HG03520 (cell line): ENCODE measurements at regions not wholly inside any gene's neighbourhood (a gene's known extent, or its start where the extent isn't known, plus 50 kb on each side); places are given as distances from the start of the nearest gene placed in this dataset.
"Not testable (repeated sequence)": the region's sequence is repeated elsewhere in the genome, so short reads cannot be mapped to it uniquely, and the experiment has no call there.

Experiments used
- ATAC-seq: cut with Tn5 transposase; IDR thresholded peaks from one replicate; pipeline ENCODE4 v1.9.1; 2021; ENCODE audit warnings: mild to moderate bottlenecking, moderate library complexity; ENCODE audit not compliant: unreplicated experiment

DNA sequence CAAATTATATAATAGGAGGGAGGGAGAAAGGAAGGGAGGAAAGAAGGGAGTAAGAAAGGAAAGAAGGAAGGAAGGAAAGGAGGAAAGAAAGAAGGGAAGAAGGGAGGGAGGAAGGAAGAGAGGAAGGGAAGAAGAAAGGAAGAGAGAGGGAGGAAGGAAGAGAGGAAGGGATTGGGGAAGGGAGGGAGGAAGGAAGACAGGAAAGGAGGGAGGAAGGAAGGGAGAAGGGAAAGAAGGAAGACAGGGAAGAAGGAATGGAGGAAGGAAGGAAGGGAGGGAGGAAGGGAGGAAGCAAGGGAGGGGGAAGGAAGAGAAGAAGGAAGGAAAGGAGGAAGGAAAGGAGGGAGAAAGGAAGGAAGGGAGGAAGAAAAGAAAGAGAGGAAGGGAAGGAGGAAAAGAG lies 660.5 kb downstream of the EPM2A start:
- ATAC-seq = no peak

DNA sequence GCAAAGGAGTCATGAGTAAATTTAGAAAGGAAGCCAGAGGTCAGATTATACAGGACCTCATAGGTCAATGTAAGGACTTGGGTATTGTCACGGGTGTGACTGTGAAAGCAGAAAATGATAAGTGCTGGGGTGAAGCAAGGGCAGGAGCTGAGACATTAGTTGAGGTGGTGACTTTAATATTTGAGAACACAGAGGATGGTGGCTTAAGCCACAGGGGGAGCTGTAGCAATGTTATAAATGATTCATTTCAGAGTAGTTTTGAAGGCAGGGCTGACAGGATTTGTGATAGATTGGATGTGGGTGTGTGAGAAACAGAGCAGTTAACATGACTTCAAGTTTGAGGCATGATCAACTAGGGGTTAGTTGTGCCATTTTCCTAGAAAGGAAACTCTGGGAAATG lies 659.9 kb downstream of the EPM2A start:
- peak; percentile 72 for ATAC-seq

DNA sequence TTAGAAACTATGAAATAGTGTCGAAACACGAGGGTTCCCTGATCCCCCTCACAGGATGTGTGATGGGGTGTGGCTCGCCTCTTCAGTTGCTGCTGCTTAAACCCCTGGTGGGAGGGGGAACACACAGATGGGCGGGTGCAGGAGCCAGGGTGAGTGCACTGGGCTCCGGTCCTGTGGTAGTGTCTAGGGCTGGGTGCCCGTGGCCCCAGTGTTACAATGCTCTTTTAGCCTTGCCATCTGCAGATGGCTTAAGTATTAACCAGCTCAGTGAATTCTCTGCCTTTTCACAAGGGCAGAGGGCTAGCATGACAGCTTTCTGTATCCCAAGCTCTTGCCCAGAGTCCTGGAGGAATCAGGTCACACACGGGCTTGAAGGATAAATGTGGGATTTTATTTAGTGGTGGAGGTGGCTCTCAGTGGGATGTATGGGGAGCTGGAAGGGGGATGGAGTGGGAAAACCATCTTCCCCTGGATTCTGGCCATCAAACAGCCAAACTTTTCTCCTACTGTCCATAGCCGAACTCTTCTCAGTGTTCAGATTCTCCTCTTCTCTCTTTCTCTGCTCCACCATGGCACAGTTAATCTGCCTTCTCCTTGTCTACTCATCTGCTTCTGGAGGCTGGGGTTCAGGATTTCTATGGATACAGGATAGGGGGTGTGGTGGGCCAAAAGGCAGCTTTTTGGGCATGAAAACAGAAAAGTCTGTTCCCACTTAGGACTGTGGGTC lies 659.0 kb downstream of the EPM2A start:
- no peak for ATAC-seq

DNA sequence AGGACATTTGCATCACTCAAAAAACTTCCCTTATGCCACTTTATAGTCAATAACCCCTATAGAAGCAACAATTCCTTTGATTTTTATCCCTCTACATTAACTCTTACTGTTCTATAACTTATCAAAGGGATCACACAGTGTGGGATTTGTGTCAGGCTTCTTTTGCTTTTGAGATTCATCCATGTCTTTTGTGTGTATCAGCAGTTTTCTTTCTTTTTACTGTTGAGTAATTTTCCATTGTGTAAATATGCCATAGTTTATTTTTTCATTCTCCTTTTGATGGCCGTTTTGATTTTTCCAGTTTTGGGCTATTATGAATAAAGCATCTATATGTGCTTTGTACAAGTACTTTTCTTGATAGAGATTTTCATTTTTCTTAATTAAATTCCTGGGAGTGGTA lies 657.9 kb downstream of the EPM2A start:
- no peak for ATAC-seq

DNA sequence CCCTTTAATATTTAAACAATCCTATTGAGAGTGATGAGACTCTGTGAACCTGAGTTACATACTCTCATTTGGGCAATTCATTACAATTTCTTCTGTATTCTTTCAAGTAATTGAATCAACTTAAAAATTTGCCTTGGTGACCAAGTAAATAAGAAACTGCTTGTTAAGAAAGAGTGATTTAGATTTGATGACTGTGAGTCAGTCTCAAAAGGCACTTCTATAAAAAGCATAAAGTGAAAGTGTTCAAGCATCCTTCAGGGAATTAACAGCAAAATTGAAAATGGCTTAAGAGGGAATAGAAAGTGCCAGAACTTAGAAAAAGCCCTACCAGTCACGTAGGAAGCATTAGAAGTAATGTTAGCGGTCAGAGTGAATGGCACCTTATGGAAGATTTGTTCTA lies 654.7 kb downstream of the EPM2A start:
- ATAC-seq = no peak

DNA sequence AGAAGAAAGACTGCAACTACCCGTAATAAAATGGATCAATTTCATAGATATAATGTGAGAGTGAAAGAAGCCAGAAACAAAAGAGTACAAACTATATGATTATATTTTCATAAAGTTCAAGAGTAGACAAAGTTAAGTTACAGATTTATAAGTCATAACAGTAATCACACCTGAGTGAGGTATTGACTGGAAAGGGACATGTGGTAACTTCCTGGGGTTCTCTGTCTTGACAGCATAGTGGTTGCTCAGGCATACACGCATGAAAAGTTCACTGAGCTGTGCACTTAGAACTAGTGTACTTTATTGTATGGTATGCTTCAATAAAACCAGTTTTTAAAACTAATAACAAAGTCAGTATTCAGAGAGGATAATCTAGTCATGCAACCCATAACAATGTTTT lies 653.6 kb downstream of the EPM2A start:
- no peak for ATAC-seq

DNA sequence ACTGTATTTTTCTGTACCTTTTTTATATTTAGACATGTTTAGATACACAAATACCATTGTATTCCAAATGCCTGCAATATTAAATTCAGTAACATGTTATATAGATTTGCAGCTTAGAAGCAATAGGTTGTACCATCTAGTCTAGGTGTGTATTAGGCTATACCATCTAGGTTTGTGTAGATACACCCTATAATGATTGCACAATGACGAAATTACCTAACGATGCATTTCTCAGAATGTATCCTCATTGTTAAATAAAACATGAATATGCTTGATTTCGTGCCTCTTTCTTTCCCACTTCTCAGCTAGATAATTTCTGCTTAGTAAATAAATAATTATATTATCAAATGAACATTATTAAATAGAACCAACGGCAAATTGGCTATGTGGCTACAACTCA lies 653.0 kb downstream of the EPM2A start:
- no peak for ATAC-seq

DNA sequence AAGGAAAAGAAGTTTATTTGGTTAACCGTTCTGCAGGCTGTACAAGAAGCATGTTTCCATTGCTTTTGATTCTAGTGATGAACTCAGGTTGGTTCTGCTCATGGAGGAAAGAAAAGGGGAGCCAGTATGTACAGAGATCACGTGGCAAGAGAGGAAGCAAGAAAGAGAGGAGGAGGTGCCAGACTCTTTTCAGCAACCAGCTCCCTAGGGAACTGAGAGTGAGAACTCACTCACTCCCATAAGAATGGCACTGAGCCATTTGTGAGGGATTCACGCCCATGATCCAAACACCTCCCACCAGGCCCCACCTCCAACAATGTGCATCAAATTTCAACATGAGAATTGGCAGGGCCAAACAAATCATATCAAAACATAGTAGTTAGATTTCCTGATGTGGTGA lies 649.1 kb downstream of the EPM2A start:
- ATAC-seq = no peak

DNA sequence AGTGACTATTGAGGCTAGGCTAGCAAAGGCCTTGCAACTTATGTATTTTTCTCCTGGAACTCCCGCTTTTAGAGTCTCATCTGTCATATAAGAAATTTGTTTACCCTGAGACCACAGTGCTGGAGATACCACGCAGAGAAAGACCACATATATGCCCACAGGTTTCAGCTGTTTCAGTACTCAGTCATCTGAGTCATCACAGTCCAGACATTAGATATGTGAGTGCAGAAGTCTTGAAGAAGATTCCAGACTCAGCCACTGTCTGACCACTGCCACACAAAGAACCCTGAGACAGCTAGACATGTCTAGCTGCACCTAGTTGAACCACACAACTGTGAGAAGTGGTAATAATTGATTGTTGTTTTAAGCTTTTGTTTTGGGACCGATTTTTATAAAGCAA lies 648.3 kb downstream of the EPM2A start:
- ATAC-seq = peak; percentile 66

DNA sequence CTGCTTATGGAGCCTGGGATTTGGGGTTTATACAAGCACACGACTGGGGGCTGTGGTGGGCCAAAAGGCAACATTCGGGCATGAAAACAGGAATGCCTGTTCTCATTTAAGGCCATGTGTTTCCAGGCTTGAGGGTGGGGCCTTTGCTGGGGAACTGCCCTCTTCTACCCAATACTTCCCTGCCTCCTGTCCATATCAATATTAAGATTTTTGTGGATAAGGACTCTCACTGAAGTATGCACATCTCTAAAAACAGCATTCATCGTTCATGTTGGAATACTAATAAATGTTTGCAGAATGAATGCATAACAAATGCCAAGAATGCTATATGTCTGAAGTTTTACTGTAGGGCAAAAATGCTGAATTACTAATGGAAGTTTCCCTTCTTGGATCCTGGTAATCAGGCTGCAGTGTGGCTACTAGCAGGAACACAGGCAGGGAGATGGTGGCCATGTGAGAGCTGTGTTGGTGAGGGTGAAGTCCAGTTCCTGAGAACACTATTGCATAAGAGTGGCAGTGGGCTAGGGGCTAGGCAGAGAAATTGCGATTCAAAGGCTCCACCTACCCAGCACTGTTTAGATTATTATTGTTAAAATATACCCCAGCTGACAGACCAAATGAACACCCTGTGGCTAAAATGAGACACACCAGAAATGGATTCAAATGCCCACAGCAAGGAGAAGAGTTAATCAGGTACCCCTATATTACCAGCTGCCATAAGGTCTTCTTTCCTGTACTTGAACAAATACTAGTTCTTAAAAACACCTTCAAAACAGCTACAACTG lies 644.3 kb downstream of the EPM2A start:
- no peak for ATAC-seq

DNA sequence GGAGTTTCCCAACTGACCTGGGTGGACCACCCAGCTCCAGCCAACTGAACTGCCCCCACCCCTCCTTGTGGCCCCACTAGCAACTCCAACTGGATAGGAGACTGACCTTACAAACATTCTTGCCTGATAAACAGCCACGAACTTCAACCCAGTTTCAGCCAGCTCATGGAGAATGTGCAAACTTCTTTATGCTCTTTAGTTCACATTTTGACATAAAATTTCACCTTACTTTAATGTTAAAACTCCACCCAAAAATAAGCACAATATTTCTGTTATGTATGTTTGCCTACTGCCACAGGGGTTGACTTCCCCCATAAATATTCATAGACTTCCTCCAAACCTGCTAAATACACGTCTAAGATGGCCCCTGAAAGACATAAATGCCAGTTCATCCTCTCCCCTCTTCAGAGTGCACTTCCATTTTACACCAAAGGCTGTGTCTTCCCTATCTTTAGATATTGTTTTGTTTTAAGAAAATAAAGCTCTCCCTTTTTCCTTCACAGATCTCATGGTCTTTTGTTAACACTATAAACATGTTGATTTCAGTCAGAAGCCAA lies 643.7 kb downstream of the EPM2A start:
- no peak for ATAC-seq

DNA sequence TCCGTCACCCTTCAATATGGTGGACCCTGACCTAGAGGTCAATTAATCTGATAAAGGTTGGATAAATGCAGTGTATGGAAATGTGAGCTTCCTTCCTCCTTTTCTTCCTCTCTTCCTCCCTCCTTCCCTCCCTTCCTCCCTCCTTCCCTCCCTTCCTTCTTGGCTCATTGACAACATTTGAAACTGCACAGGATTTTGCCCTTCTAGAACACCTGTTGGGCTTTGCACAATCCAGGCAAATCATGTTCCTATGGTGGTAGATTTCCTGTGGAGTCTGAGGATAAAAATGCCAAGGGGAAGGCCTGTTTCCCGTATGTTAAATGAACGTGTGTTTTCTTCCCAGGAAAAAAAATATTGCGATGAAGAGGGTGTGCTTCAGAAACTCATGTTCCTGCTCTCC lies 642.8 kb downstream of the EPM2A start:
- ATAC-seq = no peak

DNA sequence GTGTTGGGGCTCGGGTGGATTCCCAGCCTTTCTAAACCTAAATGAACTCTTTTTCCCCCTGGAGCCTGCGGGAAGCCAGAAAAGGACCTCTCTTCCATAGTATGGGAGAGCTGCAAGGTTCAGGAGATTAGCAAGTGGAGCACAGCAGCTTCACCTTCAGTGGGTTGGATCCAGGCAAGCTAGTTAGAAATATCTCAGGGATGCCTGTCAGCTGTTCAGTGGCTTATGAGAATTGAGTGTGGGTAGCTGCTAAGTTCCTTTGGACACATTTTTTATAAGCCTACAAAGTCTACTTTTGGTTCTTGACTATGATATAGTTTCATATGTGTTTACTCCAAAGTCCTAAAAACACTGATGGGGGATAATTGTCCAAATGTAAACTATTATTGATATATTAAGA lies 642.1 kb downstream of the EPM2A start:
- ATAC-seq = no peak

DNA sequence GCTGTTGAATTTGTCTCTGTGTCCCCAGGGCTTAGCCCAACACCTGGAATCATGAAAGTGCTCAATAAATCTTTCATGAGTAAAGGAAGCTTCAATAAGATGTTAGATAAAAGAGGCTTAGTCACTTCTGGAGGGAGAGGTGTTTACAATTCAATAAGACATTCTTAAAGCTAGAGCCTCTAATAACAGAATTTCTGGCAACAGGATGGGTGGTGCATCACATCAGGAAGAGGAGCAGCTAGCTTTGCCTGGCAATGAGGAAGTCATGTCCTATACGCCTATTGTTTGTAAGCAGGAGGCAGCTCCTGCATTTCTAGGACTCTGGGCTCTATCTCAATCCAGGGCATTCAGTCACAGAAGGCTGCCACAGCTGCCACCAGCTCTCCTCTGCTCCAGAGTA lies 638.5 kb downstream of the EPM2A start:
- no peak for ATAC-seq

DNA sequence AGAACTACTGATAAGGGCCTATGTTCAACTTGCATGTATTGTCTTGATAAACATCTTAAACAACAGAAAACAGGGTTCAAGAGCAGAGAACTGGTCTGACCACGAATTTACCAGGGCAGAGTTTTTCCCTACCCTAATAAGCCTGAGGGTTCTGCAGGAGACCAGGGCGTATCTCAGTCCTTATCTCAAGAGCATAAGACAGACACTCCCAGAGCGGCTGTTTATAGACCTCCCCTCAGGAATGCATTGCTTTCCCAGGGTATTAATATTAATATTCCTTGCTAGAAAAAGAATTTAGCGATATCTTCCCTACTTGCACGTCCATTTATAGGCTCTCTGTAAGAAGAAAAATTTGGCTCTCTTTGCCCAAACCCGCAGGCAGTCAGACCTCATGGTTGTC lies 637.2 kb downstream of the EPM2A start:
- ATAC-seq = not testable (repeated sequence)

DNA sequence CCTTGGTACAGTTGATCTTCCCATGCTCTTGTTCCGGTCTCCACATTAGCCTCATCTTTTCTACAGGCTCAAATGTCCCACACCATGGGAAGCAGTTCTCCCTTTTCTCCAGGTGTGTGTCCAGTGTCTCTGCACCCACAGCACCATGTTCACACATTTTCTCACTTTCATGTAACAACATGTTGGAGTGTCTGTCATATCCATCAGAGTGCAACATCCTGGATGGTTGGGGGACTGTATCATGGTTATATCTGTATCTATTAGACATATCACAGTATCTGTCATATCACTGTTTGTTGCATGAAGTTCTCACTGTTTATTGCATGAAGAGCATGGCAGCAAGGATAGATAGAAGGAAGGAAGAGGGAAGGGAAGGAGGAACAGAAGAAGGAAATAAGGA lies 635.6 kb downstream of the EPM2A start:
- no peak for ATAC-seq

DNA sequence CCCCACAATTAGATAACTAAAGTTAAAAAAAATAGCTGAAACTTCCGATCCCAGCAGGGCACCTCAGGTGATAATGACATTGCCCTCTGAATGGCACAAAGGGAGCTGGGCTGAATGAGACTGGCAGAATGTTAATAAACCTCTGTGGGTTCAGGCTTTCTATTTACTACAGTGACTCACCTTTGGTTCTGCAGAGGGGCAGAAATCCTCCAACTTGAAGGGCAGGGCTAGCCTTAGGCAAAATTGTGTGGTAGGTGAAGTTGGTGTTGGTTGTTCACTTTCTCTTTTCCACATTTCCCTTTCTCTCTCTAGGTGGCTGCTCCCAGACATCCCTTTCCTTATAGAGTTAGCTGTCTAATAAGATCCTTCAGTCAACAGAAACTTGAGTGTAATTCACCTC lies 625.2 kb downstream of the EPM2A start:
- no peak for ATAC-seq

DNA sequence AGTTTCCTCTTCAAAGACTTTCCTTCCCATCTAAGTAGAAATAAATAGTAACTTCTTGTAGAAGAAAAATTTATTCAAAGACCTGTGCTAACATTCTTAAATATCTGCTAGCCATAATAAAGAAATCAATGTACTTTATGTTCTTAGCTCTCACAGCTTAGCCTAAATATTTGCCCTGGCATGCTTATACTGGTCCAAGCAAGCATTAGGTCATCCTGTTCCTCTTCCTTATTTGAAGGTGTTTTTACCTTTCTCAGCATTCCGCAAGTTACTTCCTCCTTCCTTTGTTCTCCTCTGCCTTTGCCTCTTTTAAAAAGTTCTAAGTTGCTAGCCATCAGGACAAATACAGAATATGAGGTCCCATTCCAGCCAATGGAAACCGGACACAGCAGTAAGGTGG lies 623.9 kb downstream of the EPM2A start:
- ATAC-seq = not testable (repeated sequence)

DNA sequence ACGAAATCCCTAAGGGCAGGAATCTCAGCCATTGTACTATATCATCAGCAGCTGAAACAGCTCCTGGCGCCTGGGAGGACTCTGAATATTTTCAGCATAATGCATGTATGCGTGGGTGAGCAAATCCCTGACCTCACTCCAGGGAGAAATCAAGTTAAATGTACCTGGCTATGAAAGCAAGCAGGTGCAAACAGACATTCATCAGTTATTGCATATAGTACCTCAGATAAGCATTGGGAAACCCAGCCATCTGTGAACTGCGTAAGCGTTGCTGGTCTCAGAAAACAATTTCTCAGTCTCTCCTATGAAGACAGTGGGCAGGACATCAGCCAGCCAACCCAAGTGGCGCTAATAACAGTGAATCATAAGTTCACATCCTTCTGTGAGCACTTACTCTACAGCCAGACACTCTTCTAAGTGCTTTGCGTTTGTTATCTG lies 622.6 kb downstream of the EPM2A start:
- ATAC-seq = no peak

DNA sequence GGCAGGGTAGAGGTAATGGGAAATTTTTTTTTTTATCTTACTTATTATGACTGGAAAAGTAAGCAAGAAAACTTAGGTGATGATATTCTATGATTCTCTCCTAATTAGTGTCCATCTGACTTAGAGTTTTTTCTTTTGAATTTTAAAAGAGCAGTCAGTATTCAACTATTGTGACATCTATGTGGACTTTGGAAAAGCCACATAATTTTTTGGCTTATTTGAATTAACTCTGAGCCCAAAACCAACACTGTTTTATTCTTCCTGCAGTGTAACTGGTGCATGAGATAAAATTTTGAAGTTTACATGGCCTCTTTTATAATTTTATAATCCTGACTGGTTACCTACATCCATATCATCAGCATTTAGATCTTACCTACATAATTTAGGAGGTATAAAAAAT lies 619.7 kb downstream of the EPM2A start:
- no peak for ATAC-seq

DNA sequence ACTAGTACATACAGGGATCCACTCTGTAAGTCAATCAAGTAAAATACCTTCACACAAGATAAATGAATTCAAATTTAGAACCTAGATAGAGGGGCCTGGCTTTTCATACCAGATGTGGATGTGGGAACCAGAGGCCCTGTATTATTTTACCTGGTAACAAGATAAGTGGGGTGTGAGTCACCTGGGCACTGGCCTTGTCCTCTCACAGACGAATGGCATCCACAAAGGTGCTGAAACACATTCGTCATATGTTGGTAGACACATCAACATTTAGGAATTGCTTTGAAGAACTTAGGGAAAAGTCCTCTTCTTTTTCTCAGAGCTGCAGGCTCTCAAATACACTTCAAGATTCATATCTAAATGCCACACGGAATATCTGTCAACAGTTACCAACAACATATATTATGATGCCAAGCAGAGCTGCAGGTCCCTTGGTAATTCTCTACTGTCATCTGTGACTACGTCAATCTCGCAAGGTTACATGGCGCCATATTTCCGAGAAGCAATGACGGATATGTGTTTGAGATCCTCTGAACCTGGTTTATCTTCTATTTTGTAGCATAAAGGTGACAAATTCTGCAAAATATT lies 618.6 kb downstream of the EPM2A start:
- ATAC-seq = no peak

DNA sequence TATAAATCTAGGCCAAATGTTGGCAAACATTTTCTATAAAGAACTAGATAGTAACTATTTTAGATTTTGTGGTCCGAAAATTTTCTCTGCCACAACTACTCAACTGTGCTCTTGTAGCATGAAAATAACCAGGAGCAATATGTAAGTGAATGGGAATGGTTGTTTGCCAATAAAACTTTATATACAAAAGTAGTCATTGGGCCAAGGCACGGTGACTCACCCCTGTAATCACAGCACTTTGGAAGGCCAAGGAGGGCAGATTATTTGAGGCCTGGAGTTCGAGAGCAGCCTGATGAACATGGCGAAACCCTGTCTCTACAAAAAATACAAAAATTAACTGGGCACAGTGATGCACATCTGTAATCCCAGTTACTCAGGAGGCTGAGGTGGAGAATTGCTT lies 617.1 kb downstream of the EPM2A start:
- no peak for ATAC-seq
